SK-N-SH treated with all-trans-retinoic acid at 6 μM for 48 hours (cell line): ENCODE measurements at regions not wholly inside any gene's neighbourhood (a gene's known extent, or its start where the extent isn't known, plus 50 kb on each side); places are given as distances from the start of the nearest gene placed in this dataset.
"Not testable (repeated sequence)": the region's sequence is repeated elsewhere in the genome, so short reads cannot be mapped to it uniquely, and the experiment has no call there.

ENCODE experiments used
- ATAC-seq: fragments of 200-7000 bp; cut with Tn5 transposase; 3 replicates; pipeline ENCODE4 v1.9.1; 2020; ENCODE audit warnings: mild to moderate bottlenecking, moderate library complexity
- BACH2 ChIP-seq: fragments of 250-450 bp; sonication (Bioruptor Pico); IDR thresholded peaks from 2 replicates; pipeline ENCODE4 v1.9.0; 2021; ENCODE audit warnings: mild to moderate bottlenecking, borderline replicate concordance
- CSDC2 ChIP-seq: fragments of 250-450 bp; sonication (Bioruptor Pico); IDR thresholded peaks from 2 replicates; pipeline ENCODE4 v1.5.0; 2020; ENCODE audit warnings: mild to moderate bottlenecking, moderate library complexity
- CSRNP3 ChIP-seq: fragments of 250-450 bp; sonication (Bioruptor Pico); IDR thresholded peaks from 2 replicates; pipeline ENCODE4 v1.5.1; 2021; ENCODE audit warnings: mild to moderate bottlenecking, moderate library complexity
- OSR1 ChIP-seq: fragments of 250-450 bp; sonication (Bioruptor Pico); IDR thresholded peaks from 2 replicates; pipeline ENCODE4 v1.8.0; 2022; ENCODE audit warnings: moderate library complexity, mild to moderate bottlenecking, inconsistent platforms
- POU6F1 ChIP-seq: fragments of 250-450 bp; sonication (Bioruptor Pico); IDR thresholded peaks from 2 replicates; pipeline ENCODE4 v1.8.0; 2021; ENCODE audit warnings: low read depth, mild to moderate bottlenecking, moderate library complexity, borderline replicate concordance
- PPARA ChIP-seq: fragments of 250-450 bp; sonication (Bioruptor Pico); IDR thresholded peaks from 2 replicates; pipeline ENCODE4 v1.5.0; 2020; ENCODE audit warnings: mild to moderate bottlenecking, borderline replicate concordance
- RARB ChIP-seq: fragments of 250-450 bp; sonication (Bioruptor Pico); IDR thresholded peaks from 2 replicates; pipeline ENCODE4 v1.8.0; 2021; ENCODE audit warnings: mild to moderate bottlenecking, moderate library complexity
- TCF4 ChIP-seq: fragments of 250-450 bp; sonication (Bioruptor Pico); IDR thresholded peaks from 2 replicates; pipeline ENCODE4 v1.8.0; 2021; ENCODE audit warnings: mild to moderate bottlenecking, moderate library complexity, borderline replicate concordance
- TSHZ2 ChIP-seq: fragments of 250-450 bp; sonication (Bioruptor Pico); IDR thresholded peaks from 2 replicates; pipeline ENCODE4 v1.5.0; 2020; ENCODE audit warnings: mild to moderate bottlenecking, moderate library complexity
- ZC3H10 ChIP-seq: fragments of 250-450 bp; sonication (Bioruptor Pico); IDR thresholded peaks from 2 replicates; pipeline ENCODE4 v1.5.1; 2021; ENCODE audit warnings: mild to moderate bottlenecking, moderate library complexity
- ZNF70 ChIP-seq: fragments of 450-650 bp; formaldehyde crosslinking; IDR thresholded peaks from 2 replicates; pipeline ENCODE4 v1.5.0; 2020; ENCODE audit warnings: mild to moderate bottlenecking, moderate library complexity
- ZNF8 ChIP-seq: fragments of 450-650 bp; formaldehyde crosslinking; IDR thresholded peaks from 2 replicates; pipeline ENCODE4 v1.5.0; 2020; ENCODE audit warnings: mild to moderate bottlenecking, moderate library complexity

GRCh38 chr10:31678139-31678536 is 250.5 kb downstream of the ARHGAP12 start:
- ATAC-seq = no peak
- no peak for TF ChIP-seq ZC3H10 (CRISPR knock-in tag)
- no peak for TF ChIP-seq POU6F1 (CRISPR knock-in tag)
- no peak for TF ChIP-seq ZNF8 (CRISPR knock-in tag)
- no peak for TF ChIP-seq PPARA
- no peak for TF ChIP-seq ZNF70 (CRISPR knock-in tag)
- TF ChIP-seq RARB (CRISPR knock-in tag) = no peak
- no peak for TF ChIP-seq TCF4 (CRISPR knock-in tag)
- no peak for TF ChIP-seq CSRNP3 (CRISPR knock-in tag)

GRCh38 chr10:31677195-31678138 is 251.2 kb downstream of the ARHGAP12 start:
- TF ChIP-seq CSRNP3 (CRISPR knock-in tag) (no peak), RARB (CRISPR knock-in tag) (no peak), ZNF70 (CRISPR knock-in tag) (no peak), TCF4 (CRISPR knock-in tag) (no peak)
- TF ChIP-seq, all 23 proteins: peak for 0
- ATAC-seq = no peak

GRCh38 chr10:31675726-31676125 is 252.9 kb downstream of the ARHGAP12 start:
- TF ChIP-seq POU6F1 (CRISPR knock-in tag) (no peak), TSHZ2 (CRISPR knock-in tag) (no peak)
- ATAC-seq = no peak

GRCh38 chr10:31669357-31669756 is 259.3 kb downstream of the ARHGAP12 start:
- TF ChIP-seq CSDC2 (CRISPR knock-in tag) = no peak
- TF ChIP-seq, all 23 proteins: peak for 0
- ATAC-seq = no peak

GRCh38 chr10:31668326-31668725 is 260.3 kb downstream of the ARHGAP12 start:
- no peak for TF ChIP-seq POU6F1 (CRISPR knock-in tag)
- no peak for TF ChIP-seq RARB (CRISPR knock-in tag)
- TF ChIP-seq OSR1 = no peak
- TF ChIP-seq TCF4 (CRISPR knock-in tag) = no peak
- TF ChIP-seq BACH2 (CRISPR knock-in tag) = no peak
- TF ChIP-seq, all 23 proteins: peak for 0
- no peak for ATAC-seq

- not testable (repeated sequence) for ATAC-seq
Measured at GRCh38 chr10:31665764-31666279, 262.8 kb downstream of the ARHGAP12 start.
